Left kidney (tissue), 1 donor: ENCODE measurements at regions not wholly inside any gene's neighbourhood (a gene's known extent, or its start where the extent isn't known, plus 50 kb on each side); places are given as distances from the start of the nearest gene placed in this dataset.
"Not testable (repeated sequence)": the region's sequence is repeated elsewhere in the genome, so short reads cannot be mapped to it uniquely, and the experiment has no call there.

ENCODE experiments used
- DNase-seq: peaks from one replicate; pipeline ENCODE4 v3.0.0-alpha.2; 2013

DNA sequence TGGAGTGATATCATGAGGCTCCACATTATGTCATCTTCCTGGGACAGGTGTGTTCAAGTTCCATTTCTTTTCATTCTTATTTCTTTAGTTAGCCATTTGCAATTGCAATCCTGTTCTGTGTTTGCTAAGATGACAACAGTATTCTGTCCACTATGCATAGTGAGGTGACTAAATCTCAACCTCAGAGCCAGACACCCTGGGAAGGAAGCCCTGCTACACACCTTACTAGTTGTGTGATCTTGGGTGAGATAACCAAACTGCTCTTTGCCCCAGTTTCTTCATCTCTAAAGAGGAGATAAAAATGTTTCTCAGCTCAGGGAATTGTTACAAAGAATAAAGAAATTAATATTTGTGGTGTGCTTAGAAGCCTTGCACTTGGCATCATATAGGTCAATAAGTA lies 215.1 kb upstream of the RPS23 start:
- DNase-seq = no peak

GRCh38 chr5:82491397-82491796 lies 213.2 kb upstream of the RPS23 start:
- DNase-seq = no peak

DNA sequence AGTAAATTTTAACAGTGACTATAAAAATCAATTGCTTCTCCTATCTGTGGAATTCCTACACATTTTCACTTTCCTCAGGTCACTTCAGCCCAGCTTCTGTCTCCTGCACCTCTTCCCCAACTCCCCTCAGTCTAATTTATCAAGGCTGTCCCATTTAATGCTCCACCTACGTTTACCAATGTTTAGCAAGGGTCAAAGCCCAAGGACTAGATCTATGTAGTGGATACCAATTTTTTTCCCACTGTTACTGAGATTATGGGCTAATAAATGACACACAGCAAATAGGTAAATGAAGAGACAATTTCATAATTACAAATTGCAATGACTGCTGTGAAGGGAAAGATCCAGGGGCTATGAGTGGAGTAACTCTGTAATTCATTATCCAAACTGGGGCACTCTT lies 211.5 kb upstream of the RPS23 start:
- DNase-seq = no peak

DNA sequence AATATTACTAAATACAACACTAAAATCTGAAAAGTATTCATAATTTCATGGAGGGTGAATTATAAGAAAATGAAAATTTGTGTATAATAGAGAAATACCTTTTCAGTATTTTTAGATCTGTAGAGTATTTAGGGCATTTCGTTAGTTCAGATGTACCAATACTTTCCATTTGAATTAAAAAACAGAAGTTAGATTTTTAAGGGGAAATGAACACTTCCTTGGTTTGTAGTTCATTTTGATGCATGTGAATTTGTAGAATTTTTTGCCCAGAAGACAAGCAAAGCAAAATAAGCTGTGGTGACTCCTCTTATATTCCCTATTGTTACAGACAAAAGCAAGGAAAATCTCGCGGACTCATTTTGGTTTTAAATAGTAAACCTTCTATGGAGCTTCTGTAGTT lies 209.0 kb upstream of the RPS23 start:
- DNase-seq = no peak

DNA sequence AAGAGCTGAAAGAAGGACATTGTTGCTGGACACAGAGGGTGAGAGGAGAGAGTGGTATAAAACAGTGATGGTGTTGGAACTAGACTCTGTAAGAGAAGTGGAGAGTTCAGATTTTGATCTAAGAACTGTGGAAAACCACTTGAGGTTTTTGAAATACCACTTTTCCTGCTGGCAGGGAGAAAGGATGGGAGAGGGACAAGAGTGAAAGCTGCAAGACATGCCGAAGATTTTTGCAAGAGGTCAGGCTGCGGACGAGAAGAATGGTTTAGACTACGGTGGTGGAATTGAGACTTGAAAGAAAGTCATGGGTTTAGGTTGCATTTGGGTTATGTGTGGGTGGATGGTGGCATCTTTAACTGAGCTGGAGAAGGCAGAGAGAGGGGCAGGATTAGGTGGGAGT lies 202.2 kb upstream of the RPS23 start:
- no peak for DNase-seq

DNA sequence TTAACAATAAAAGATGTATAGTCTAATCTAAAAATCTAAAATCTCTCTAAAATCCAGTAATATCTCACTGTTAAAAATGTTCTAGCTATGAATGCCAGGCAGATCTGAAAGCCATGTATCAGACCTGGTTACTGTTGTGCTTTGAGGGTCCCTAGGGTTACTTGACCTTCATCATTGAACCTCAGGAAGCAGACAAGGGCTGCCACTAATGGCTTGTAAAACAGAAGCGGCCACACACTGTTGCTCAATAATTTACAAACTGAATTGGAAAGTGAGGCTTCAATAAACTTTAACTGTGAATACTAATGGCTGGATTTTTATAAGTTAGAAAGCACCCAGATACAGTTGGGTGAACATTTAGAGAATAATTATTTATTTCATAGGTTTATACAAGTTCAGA lies 198.0 kb upstream of the RPS23 start:
- DNase-seq = no peak

DNA sequence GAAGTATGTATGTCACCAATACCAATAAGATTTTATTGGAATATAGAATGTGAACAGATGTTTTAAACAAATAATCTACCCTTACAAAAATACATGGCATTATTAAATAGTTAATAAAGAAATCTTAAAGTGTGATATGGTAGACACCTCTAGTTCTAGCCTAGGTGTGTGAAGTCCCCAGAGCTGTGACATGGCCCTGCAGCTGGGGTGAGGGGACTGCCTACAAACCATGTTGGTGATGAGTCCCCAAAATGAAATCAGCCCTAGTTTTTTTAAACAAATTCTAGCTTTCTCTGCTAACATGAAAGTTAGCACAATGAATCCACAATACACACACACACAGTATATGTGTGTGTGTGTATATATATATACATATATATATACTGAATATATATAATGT lies 195.1 kb upstream of the RPS23 start:
- DNase-seq = no peak

DNA sequence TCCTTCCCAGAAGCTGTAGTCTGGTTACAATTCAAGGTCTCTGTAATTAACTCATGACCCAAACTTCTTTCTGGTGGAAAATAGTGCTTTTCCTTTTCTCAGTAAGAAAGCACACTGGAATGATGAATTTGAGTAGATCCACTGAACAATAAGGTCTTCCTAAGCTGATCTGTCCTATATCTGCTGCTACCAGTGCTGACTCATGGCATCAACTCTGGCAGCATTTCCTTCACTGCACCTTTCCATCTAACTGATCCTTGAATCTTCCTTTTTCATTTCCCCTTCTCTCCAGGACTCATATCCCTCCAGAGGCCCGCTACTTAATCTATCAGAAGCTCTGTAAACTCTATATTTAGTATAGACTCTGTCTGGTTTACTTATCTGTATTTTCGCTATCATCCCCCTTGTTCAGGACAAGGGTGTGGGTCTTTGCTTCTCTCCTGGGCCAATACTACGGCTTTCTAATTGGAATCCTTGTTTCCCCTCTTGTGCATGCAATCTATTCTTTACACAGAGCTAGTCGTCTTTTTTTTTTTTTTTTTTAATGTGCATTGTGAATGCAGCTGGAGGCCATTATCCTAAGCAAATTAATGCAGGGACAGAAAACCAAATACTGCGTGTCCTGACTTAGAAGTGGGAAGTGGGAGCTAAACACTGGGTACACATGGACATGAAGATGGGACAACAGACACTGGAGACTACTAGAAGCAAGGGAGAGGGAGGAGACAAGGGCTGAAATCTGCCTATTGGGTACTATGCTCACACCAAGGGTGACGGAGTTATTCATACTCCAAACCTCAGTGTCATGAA lies 192.2 kb upstream of the RPS23 start:
- no peak for DNase-seq

DNA sequence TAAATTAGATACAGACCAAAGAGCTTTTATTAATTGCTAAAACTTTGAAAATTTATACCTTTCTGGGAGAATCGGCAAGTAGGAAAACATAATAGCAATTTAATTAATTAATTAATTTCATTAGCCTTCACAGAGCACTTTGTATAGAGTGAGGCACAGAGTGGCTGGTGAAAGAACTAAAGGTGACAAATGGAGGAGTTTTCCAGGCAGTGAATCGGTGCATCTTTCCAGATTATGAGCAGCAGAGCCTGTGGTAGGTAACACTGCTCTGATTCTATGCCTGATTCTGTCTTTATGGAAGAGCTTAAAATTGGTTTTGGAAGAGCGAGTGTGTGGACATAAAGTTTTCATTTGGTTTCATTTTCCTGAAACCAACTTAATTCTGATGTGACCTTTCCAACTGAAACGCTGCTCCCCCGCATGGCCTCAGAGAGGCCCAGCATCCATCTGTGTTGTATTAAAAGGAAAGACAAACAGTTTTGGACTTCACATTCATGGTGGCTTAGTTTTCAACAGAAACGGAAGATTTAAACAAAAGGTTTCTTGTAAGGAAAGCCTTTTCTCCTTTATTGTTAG lies 188.9 kb upstream of the RPS23 start:
- peak; percentile 46 for DNase-seq

DNA sequence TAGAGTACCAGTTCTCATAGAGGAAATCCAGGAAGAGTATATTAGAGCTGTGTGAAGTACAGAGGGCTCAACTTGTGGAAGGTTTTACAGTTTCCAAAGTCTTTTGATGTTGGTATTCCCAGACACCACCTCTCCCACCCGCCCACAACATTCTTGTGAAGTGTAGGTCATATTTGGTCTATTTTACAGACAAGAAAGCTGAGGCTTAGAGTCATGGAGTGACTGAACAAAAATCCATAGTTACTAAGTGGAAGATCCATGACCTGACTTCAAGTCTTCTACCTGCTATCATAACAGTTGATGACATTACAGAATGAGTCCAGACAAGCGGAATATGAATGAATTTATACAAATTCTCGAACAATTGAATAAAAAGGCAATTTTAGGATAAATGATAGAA lies 187.1 kb upstream of the RPS23 start:
- no peak for DNase-seq

- DNase-seq = no peak
Observed at GRCh38 chr5:82459626-82460025, 181.5 kb upstream of the RPS23 start.

- not testable (repeated sequence) for DNase-seq
Observed at GRCh38 chr5:82455317-82455716, 177.2 kb upstream of the RPS23 start.

DNA sequence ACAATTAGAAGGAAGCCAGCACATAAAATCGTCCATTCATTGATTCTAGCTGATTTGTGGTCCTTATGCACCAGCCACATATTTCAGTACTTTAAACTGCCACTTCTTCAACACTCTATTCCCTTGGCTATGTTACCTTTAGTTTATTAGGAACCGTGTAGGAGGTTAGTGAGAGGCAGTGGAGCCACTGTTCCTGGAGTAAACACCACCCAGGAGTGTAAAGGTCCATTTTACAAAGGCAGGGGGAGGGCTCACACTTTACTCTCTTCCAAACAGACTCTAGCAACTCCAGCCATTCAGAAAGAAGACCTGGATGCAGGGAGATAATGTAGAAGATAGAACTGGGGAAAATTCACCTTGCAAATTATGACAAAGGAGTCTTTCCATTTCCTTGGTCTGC lies 170.2 kb upstream of the RPS23 start:
- no peak for DNase-seq

DNA sequence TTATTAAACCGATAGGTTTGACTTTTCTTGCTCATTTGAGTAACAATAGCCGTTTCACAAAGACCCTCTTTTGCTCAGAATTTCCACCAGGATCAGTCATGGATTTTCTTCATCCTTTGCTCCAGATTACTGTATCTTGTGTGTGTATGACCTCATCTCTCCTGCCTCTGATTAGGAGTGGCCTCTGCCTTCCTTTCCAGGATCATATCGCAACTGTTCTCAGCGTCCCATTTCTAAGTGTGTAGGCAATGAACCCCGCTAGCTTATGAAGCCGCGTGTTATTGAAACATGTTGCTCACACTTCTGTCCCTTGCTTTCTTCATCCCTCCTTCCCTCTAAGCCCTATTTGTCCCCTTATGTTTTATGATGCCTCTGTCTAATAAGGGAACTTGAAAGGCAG lies 169.8 kb upstream of the RPS23 start:
- no peak for DNase-seq

DNA sequence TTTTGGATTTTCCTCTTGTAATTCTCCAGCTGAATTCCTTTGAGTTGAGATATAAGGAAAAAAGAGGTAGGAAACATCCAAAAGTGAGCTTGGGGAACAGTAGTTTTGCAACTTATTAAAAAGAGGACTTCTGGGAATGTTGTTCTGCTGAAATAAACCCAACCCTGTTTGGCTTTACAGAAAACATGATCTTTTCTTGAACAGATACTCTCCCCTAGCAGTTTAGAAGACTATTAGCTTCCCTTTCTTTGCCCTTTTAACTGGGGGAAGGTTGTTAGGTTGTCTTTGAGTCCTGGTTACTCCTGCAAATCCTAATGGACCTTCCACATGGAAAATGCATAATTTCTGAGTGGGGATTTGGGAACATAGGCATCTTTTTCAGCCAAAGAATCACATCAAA lies 168.7 kb upstream of the RPS23 start:
- DNase-seq = no peak

DNA sequence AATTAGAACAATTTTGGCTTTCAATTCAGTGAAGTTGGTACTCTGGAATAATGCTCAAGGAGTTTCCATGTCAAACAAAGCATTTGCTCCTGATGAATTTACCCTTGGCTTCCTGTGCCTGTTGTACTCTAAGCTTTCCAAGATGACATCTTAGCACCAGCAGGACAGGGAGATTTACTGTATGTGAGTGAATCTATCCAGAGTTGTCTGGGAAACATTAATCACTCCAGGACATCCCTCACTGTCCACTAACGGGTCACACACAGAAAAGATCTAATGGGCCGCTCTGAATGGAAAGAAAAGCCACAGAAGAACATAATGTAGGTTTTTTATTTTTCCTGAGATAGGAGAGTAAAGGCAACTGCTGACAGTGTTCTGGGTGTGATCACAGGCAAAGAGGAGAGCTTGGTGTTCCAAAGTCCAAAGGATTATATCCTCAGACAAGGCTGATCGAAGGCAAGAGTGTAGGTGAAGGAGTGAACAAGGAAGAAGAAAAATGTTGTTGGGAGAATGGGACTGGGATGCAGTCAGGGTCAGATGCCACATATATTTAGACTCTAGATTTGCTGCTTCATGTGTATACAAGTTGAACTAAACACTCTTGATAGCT lies 167.7 kb upstream of the RPS23 start:
- peak; percentile 55 for DNase-seq

DNA sequence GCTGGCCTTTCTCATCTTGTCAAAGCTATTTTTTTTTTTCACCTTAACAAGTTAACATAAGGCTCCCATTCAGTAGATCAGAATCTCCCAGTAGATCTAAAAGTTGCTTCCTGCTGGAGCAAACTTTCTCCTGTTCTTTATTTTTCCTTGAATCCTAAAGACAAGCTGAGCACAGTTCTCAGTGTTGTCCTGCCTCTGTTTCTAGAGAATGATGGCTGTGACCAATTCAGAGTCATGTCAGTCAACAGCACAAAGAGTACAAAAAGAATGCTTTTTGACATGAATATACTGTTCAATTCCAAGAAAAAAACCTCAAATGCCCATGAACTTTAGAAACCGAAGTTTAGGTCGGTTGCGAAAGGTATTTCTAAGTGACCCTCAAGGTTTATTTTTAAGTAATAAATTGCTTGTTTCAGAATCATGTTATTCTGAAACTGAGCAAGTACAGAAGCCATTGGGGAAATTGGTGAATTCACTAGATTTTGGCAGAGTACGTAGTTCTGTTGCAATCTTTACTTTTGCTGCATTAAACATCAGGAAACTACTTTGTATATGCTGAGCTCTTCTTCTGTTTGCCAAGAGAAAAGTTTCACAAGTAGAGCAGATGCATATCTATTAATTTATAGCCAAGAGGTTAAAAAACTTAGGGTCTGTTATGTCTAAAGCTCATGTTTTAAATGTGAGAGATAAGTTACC lies 161.7 kb upstream of the RPS23 start:
- no peak for DNase-seq

DNA sequence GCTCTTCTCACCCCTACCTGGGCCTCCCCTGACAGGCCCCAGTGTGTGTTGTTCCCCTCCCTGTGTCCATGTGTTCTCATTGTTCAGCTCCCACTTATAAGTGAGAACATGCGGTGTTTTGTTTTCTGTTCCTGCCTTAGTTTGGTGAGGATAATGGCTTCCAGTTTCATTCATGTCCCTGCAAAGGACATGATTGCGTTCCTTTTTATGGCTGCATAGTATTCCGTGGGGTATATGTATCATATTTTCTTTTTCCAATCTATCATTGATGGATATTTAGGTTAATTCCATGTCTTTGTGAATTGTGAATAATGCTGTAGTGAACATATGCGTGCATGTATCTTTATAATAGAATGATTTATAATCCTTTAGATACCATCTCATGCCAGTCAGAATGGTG lies 159.4 kb upstream of the RPS23 start:
- not testable (repeated sequence) for DNase-seq

DNA sequence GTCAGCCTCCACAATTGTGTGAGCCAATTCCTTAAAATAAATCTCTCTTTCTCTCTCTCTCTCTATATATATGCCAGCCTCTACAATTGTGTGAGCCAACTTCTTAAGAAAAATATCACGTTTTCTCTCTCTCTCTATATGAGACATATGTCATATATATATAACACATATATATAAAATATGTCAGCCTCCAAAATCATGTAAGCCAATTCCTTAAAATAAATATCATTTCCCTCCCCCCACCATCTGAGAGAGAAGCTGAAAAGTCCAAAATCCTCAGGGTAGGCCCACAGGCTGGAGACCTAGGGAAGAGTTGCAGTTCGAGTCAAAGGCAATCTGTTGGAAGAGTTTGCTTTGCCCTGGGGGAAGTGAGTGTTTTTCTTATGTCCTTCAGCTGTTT lies 158.1 kb upstream of the RPS23 start:
- no peak for DNase-seq

GRCh38 chr5:82434696-82435660 lies 156.8 kb upstream of the RPS23 start:
- not testable (repeated sequence) for DNase-seq

- DNase-seq = no peak
Observed at GRCh38 chr5:82426464-82427154, 148.5 kb upstream of the RPS23 start.
